HL-60 (cell line): ENCODE measurements at regions not wholly inside any gene's neighbourhood (a gene's known extent, or its start where the extent isn't known, plus 50 kb on each side); places are given as distances from the start of the nearest gene placed in this dataset.

Experiments used
- DNase-seq, 2 experiments: peaks; one replicate each; pipeline ENCODE4 v3.0.0-alpha.2; 2010 to 2020; ENCODE audit warnings: low read depth in 1 of 2, low spot score in 1 of 2
- H3K27ac ChIP-seq: fragments of 250-450 bp; sonication (Bioruptor Pico); replicated peaks from 2 replicates; pipeline ENCODE4 v1.5.1; 2020; ENCODE audit warnings: mild to moderate bottlenecking, moderate library complexity
- H3K27me3 ChIP-seq: fragments of 250-450 bp; sonication (Bioruptor Pico); 2 replicates; pipeline ENCODE4 v1.5.1; 2021; ENCODE audit warnings: mild to moderate bottlenecking, moderate library complexity; ENCODE audit not compliant: insufficient read depth, poor library complexity, severe bottlenecking
- H3K4me3 ChIP-seq: replicated peaks from 2 replicates; pipeline ENCODE4 v1.5.1; 2011; ENCODE audit warnings: mild to moderate bottlenecking, control low read depth, low read length; ENCODE audit not compliant: insufficient read depth
- CTCF ChIP-seq: IDR thresholded peaks from one replicate; pipeline ENCODE4 v1.5.1; 2011; ENCODE audit warnings: low read length, control low read depth, inconsistent platforms; ENCODE audit not compliant: insufficient read depth
- GABPA ChIP-seq: IDR thresholded peaks from 2 replicates; pipeline ENCODE4 v1.6.1; 2012; ENCODE audit warnings: low read depth
- POLR2AphosphoS5 ChIP-seq: IDR thresholded peaks from 2 replicates; pipeline ENCODE4 v1.6.1; 2012; ENCODE audit warnings: low read depth
- REST ChIP-seq: IDR thresholded peaks from 2 replicates; pipeline ENCODE4 v1.6.1; 2012; ENCODE audit warnings: low read depth; ENCODE audit not compliant: insufficient replicate concordance
- SPI1 ChIP-seq: IDR thresholded peaks from 2 replicates; pipeline ENCODE4 v1.6.1; 2012; ENCODE audit warnings: low read depth, mild to moderate bottlenecking, borderline replicate concordance

GRCh38 chr7:28354601-28355402 lies 57.5 kb upstream of the CREB5 start:
- Histone ChIP-seq H3K4me3 (no peak overlapping the region), H3K27me3 (no peaks in the 10 kb centered on the region), H3K27ac (no peak overlapping the region)
- TF ChIP-seq REST, result no peak
- TF ChIP-seq POLR2AphosphoS5, result no peak
- no peak for TF ChIP-seq CTCF
- TF ChIP-seq GABPA, result no peak
- TF ChIP-seq SPI1, result no peak
- no peak for DNase-seq

GRCh38 chr7:28355635-28356319 lies 56.5 kb upstream of the CREB5 start:
- no peak overlapping the region for H3K4me3 ChIP-seq
- H3K27me3 ChIP-seq, result no peaks in the 10 kb centered on the region
- no peak overlapping the region for H3K27ac ChIP-seq
- TF ChIP-seq GABPA, result no peak
- no peak for TF ChIP-seq SPI1
- no peak for TF ChIP-seq REST
- no peak for TF ChIP-seq CTCF
- TF ChIP-seq POLR2AphosphoS5, result no peak
- no peak for DNase-seq

DNA sequence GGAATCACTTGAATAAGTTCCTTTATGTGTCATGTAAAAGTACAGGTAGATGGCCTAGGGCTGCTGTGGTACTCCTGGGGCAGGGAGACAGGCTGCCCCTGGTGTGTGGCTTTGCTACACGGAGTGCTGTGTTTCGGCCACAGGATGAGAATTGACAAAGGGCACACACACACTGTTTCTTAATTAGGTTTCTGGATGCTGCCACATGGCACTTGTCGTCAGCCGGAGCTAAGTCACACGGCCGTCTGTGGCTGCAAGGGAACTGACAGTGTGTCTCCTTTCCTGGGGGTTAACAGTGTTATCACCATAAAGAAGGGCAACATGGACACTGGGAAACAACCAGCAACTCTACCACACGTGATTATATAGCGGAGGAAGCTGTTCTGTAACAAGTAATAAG lies 55.7 kb upstream of the CREB5 start:
- no peak overlapping the region for H3K27ac ChIP-seq
- no peak for DNase-seq
- H3K4me3 ChIP-seq, result no peak overlapping the region
- H3K27me3 ChIP-seq, result no peaks in the 10 kb centered on the region
- no peak for TF ChIP-seq CTCF
- TF ChIP-seq POLR2AphosphoS5, result no peak
- TF ChIP-seq REST, result no peak
- TF ChIP-seq GABPA, result no peak
- no peak for TF ChIP-seq SPI1
